IPS-18c (cell line): ENCODE measurements at regions not wholly inside any gene's neighbourhood (a gene's known extent, or its start where the extent isn't known, plus 50 kb on each side); places are given as distances from the start of the nearest gene placed in this dataset.

Experiments used
- H3K4me3 ChIP-seq: 2 replicates; pipeline ENCODE4 v1.7.0; 2013; ENCODE audit warnings: low read depth, mild to moderate bottlenecking, low read length, moderate library complexity; ENCODE audit not compliant: insufficient read depth
- H3K9me3 ChIP-seq: one replicate; pipeline ENCODE4 v1.6.1; 2013; ENCODE audit warnings: mild to moderate bottlenecking, low read length, moderate library complexity; ENCODE audit not compliant: control insufficient read depth, insufficient read depth

GRCh38 chr18:51382081-51382480 is 184.6 kb upstream of the MEX3C start:
- H3K9me3 ChIP-seq, result peaks cover 2% of the 10 kb centered on the region
- H3K4me3 ChIP-seq, result no peak overlapping the region

GRCh38 chr18:51383116-51383515 is 185.6 kb upstream of the MEX3C start:
- no peak overlapping the region for H3K4me3 ChIP-seq
- H3K9me3 ChIP-seq, result peaks cover 2% of the 10 kb centered on the region

GRCh38 chr18:51383711-51384110 is 186.2 kb upstream of the MEX3C start:
- H3K4me3 ChIP-seq, result no peak overlapping the region
- H3K9me3 ChIP-seq, result peaks cover 2% of the 10 kb centered on the region

- Histone ChIP-seq H3K4me3 (no peak overlapping the region), H3K9me3 (peaks cover 2% of the 10 kb centered on the region)
Measured at GRCh38 chr18:51385270-51385669, 187.8 kb upstream of the MEX3C start.

- Histone ChIP-seq H3K9me3 (no peaks in the 10 kb centered on the region), H3K4me3 (no peak overlapping the region)
Measured at GRCh38 chr18:51390702-51391101, 193.2 kb upstream of the MEX3C start.

GRCh38 chr18:51391215-51391614 is 193.7 kb upstream of the MEX3C start:
- Histone ChIP-seq H3K4me3 (no peak overlapping the region), H3K9me3 (no peaks in the 10 kb centered on the region)

GRCh38 chr18:51391731-51392130 is 194.2 kb upstream of the MEX3C start:
- no peaks in the 10 kb centered on the region for H3K9me3 ChIP-seq

GRCh38 chr18:51397347-51397962 is 200.0 kb upstream of the MEX3C start:
- no peak overlapping the region for H3K4me3 ChIP-seq

More at GRCh38 chr18:51391731-51392130, 194.2 kb upstream of the MEX3C start:
- H3K4me3 ChIP-seq, result no peak overlapping the region

GRCh38 chr18:51398104-51398503 is 200.6 kb upstream of the MEX3C start:
- no peaks in the 10 kb centered on the region for H3K9me3 ChIP-seq
- no peak overlapping the region for H3K4me3 ChIP-seq

More at GRCh38 chr18:51397347-51397962, 200.0 kb upstream of the MEX3C start:
- no peaks in the 10 kb centered on the region for H3K9me3 ChIP-seq

GRCh38 chr18:51399491-51400122 is 202.1 kb upstream of the MEX3C start:
- Histone ChIP-seq H3K4me3 (no peak overlapping the region), H3K9me3 (no peaks in the 10 kb centered on the region)

- Histone ChIP-seq H3K4me3 (no peak overlapping the region), H3K9me3 (no peaks in the 10 kb centered on the region)
Measured at GRCh38 chr18:51400721-51401120, 203.2 kb upstream of the MEX3C start.

- Histone ChIP-seq H3K9me3 (no peaks in the 10 kb centered on the region), H3K4me3 (no peak overlapping the region)
Measured at GRCh38 chr18:51401912-51402311, 204.4 kb upstream of the MEX3C start.

- Histone ChIP-seq H3K9me3 (no peaks in the 10 kb centered on the region), H3K4me3 (no peak overlapping the region)
Measured at GRCh38 chr18:51404620-51405019, 207.1 kb upstream of the MEX3C start.

GRCh38 chr18:51405683-51406477 is 208.4 kb upstream of the MEX3C start:
- Histone ChIP-seq H3K4me3 (no peak overlapping the region), H3K9me3 (no peaks in the 10 kb centered on the region)

GRCh38 chr18:51417643-51418483 is 220.4 kb upstream of the MEX3C start:
- H3K4me3 ChIP-seq, result no peak overlapping the region
- no peaks in the 10 kb centered on the region for H3K9me3 ChIP-seq

- peaks cover 2% of the 10 kb centered on the region for H3K9me3 ChIP-seq
- no peak overlapping the region for H3K4me3 ChIP-seq
Measured at GRCh38 chr18:51425475-51425874, 228.0 kb upstream of the MEX3C start.

- no peak overlapping the region for H3K4me3 ChIP-seq
- peaks cover 2% of the 10 kb centered on the region for H3K9me3 ChIP-seq
Measured at GRCh38 chr18:51425889-51426288, 228.4 kb upstream of the MEX3C start.
